NCI-H2227 (cell line): ENCODE measurements at regions not wholly inside any gene's neighbourhood (a gene's known extent, or its start where the extent isn't known, plus 50 kb on each side); places are given as distances from the start of the nearest gene placed in this dataset.
A peak's percentile ranks its signal among the peaks of the same experiment; 100 is the strongest.

Experiments
- DNase-seq: peaks from one replicate; lab custom pipeline; 2025; ENCODE audit not compliant: unreplicated experiment; lab: John Stamatoyannopoulos, UW

GRCh38 chr3:180185650-180186049 lies 148.9 kb upstream of the PEX5L start:
- DNase-seq = no peak

GRCh38 chr3:180188512-180189309 lies 152.0 kb upstream of the PEX5L start:
- DNase-seq = no peak

GRCh38 chr3:180189310-180189648 lies 152.5 kb upstream of the PEX5L start:
- no peak for DNase-seq

- DNase-seq = no peak
These were observed 159.9 kb upstream of the PEX5L start for GRCh38 chr3:180196658-180197057.

GRCh38 chr3:180199417-180199995 lies 162.8 kb upstream of the PEX5L start:
- peak; percentile 88 for DNase-seq

- DNase-seq = no peak
These were observed 179.1 kb upstream of the PEX5L start for GRCh38 chr3:180215866-180216265.

- DNase-seq = no peak
These were observed 186.5 kb upstream of the PEX5L start for GRCh38 chr3:180223268-180223667.

- no peak for DNase-seq
These were observed 192.4 kb upstream of the PEX5L start for GRCh38 chr3:180229113-180229512.

GRCh38 chr3:180239939-180240338 lies 203.2 kb upstream of the PEX5L start:
- DNase-seq = no peak

GRCh38 chr3:180246688-180247195 lies 210.0 kb upstream of the PEX5L start:
- no peak for DNase-seq

- DNase-seq = no peak
These were observed 213.4 kb upstream of the PEX5L start for GRCh38 chr3:180250172-180250571.

- no peak for DNase-seq
These were observed 215.9 kb upstream of the PEX5L start for GRCh38 chr3:180252683-180253082.

- no peak for DNase-seq
These were observed 216.5 kb upstream of the PEX5L start for GRCh38 chr3:180253283-180253682.

GRCh38 chr3:180264479-180264878 lies 227.7 kb upstream of the PEX5L start:
- no peak for DNase-seq

GRCh38 chr3:180265551-180265950 lies 228.8 kb upstream of the PEX5L start:
- DNase-seq = no peak

- DNase-seq = no peak
These were observed 230.6 kb upstream of the PEX5L start for GRCh38 chr3:180267202-180267843.

GRCh38 chr3:180274536-180274935 lies 237.8 kb upstream of the PEX5L start:
- DNase-seq = no peak

GRCh38 chr3:180275176-180275575 lies 238.4 kb upstream of the PEX5L start:
- DNase-seq = no peak

- peak; percentile 44 for DNase-seq
These were observed 240.3 kb upstream of the PEX5L start for GRCh38 chr3:180277041-180277440.

GRCh38 chr3:180278583-180279188 lies 241.9 kb upstream of the PEX5L start:
- DNase-seq = no peak

GRCh38 chr3:180280555-180280954 lies 243.8 kb upstream of the PEX5L start:
- no peak for DNase-seq

- no peak for DNase-seq
These were observed 245.6 kb upstream of the PEX5L start for GRCh38 chr3:180282386-180282785.
